Endothelial cell (in vitro differentiated cells): ENCODE measurements at regions not wholly inside any gene's neighbourhood (a gene's known extent, or its start where the extent isn't known, plus 50 kb on each side); places are given as distances from the start of the nearest gene placed in this dataset.

ENCODE experiments used
- DNase-seq: peaks from one replicate; pipeline ENCODE4 v3.0.0; 2021; ENCODE audit warnings: low spot score
- H3K27ac Mint-ChIP-seq: one replicate; pipeline ENCODE4 v1.8.0; 2021; ENCODE audit warnings: mixed read lengths, inconsistent platforms; ENCODE audit not compliant: unreplicated experiment
- H3K27me3 Mint-ChIP-seq: one replicate; pipeline ENCODE4 v1.8.0; 2021; ENCODE audit warnings: mild to moderate bottlenecking, moderate library complexity, mixed read lengths, inconsistent platforms; ENCODE audit not compliant: unreplicated experiment
- H3K36me3 Mint-ChIP-seq: one replicate; pipeline ENCODE4 v1.8.0; 2021; ENCODE audit warnings: mild to moderate bottlenecking, low read depth, mixed read lengths, inconsistent platforms; ENCODE audit not compliant: unreplicated experiment
- H3K4me1 Mint-ChIP-seq: one replicate; pipeline ENCODE4 v1.8.0; 2021; ENCODE audit warnings: mild to moderate bottlenecking, mixed read lengths, inconsistent platforms; ENCODE audit not compliant: unreplicated experiment
- H3K4me3 Mint-ChIP-seq: one replicate; pipeline ENCODE4 v1.8.0; 2021; ENCODE audit warnings: mild to moderate bottlenecking, mixed read lengths, inconsistent platforms; ENCODE audit not compliant: unreplicated experiment
- H3K9me3 Mint-ChIP-seq: one replicate; pipeline ENCODE4 v1.8.0; 2021; ENCODE audit warnings: mixed read lengths, inconsistent platforms; ENCODE audit not compliant: unreplicated experiment
- TF ChIP-seq, protein P1 (sequence below): fragments of 200-600 bp; sonication (generic); IDR thresholded peaks from one replicate; pipeline ENCODE4 v1.5.0; 2021; ENCODE audit warnings: antibody characterized with exemption; ENCODE audit not compliant: unreplicated experiment

DNA sequence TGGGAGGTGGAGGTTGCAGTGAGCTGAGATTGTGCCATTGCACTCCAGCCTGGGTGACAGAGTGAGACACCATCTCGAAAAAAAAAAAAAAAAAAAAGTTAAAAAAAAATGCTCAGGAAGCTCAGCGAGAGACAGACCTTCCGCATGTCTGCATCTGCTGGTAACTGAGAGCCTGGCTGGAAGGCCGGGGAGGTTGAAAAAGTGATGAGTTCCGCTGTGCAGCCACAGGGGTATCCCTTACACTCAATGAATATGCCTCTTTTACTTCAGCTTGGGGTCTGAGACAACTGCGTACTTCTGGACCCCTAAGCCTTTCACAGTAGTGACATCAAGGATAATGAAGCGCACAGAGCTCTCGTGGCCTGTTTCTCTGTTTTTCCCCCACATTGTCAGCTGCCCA lies 179.9 kb upstream of the KLF4 start:
- Mint-ChIP-seq H3K36me3 (no peaks in the 10 kb centered on the region), H3K9me3 (no peaks in the 10 kb centered on the region), H3K27ac (peak overlapping the region; percentile 48), H3K27me3 (no peaks in the 10 kb centered on the region), H3K4me3 (no peak overlapping the region), H3K4me1 (peaks cover 11% of the 10 kb centered on the region)
- TF ChIP-seq, protein P1, sequence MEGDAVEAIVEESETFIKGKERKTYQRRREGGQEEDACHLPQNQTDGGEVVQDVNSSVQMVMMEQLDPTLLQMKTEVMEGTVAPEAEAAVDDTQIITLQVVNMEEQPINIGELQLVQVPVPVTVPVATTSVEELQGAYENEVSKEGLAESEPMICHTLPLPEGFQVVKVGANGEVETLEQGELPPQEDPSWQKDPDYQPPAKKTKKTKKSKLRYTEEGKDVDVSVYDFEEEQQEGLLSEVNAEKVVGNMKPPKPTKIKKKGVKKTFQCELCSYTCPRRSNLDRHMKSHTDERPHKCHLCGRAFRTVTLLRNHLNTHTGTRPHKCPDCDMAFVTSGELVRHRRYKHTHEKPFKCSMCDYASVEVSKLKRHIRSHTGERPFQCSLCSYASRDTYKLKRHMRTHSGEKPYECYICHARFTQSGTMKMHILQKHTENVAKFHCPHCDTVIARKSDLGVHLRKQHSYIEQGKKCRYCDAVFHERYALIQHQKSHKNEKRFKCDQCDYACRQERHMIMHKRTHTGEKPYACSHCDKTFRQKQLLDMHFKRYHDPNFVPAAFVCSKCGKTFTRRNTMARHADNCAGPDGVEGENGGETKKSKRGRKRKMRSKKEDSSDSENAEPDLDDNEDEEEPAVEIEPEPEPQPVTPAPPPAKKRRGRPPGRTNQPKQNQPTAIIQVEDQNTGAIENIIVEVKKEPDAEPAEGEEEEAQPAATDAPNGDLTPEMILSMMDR: no peak
- DNase-seq: no peak

DNA sequence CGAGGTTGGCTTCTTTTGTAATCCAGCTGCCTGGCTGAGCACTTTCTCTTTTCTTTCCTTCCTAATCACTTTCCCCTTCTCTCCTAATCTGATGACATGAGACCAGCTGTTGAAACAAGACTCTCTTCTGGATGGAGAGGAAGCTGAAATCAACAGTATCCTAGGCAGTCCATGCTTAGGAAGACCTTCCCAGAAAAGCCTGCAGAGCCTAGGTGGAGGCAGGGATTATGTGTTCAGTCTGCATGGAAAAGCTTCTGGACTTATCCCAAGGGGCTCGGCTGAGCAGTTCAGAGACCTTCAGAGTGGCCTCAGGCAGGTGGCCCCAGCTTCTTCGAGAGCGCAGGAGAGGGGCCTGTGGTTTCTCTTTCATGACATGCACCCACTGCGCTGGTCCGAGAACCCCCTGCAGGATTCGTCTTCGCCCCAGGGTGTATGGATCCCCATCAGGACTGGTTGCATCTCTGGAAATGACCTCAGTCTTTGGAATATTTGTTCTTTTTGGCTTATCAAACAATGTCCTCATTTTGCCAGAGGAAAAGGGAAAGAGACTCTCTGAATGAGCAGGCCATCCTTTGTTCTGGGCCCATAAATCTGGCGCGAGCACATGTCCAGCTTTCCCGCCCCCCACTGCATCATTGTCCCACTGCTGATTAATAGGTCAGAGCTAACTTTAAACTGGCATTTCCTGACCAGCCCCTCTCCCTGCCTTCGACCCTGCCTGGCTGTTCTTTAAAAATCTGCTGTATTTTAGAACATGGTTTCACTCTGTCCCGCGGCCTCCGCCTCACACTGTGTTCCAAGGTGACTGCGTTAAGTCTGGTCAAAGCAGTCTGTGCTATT lies 177.9 kb upstream of the KLF4 start:
- Mint-ChIP-seq H3K4me1 (peaks cover 11% of the 10 kb centered on the region), H3K9me3 (no peaks in the 10 kb centered on the region), H3K4me3 (no peak overlapping the region), H3K27me3 (no peaks in the 10 kb centered on the region), H3K36me3 (no peaks in the 10 kb centered on the region), H3K27ac (no peak overlapping the region)
- TF ChIP-seq, protein P1: no peak
- DNase-seq: no peak

DNA sequence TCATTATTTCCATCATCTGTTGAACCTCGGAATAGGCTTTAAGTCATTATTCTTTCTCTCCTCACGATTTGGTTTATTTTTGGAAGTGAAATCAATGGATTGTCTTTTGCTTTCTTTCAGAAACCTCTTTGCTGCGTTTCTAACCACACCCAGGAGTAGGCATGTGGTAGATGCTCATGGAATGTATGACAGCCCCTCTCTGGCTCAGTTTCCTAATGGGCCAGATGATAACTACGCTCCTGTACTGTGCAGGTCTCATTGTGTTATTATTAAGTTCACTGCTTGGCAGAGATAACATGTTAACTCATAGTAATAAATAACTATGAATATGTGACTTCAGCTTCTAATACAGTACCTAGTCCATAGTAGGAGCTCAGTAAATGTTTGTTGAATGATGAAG lies 175.5 kb upstream of the KLF4 start:
- Mint-ChIP-seq H3K9me3 (no peaks in the 10 kb centered on the region), H3K4me1 (peaks cover 11% of the 10 kb centered on the region), H3K27me3 (no peaks in the 10 kb centered on the region), H3K36me3 (no peaks in the 10 kb centered on the region), H3K4me3 (no peak overlapping the region), H3K27ac (no peak overlapping the region)
- TF ChIP-seq, protein P1: no peak
- DNase-seq: no peak

DNA sequence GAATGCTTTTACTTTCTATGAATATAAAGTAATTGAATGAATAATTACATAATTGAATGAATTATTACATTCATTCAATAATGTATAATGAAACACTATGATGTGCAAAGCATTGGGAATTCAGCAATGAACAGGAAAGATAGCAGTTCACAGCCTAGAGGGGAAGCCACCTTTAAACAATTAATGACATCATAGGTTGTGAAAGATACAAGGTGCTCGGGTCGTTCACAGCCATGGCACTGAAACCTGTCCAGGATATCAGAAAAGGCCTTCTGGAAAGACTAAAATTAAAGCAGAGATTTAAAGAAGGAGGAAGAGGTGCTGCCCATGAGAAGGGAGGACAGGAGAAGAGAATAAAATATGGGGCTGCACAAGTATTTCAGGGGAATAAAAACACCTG lies 171.4 kb upstream of the KLF4 start:
- no peaks in the 10 kb centered on the region for H3K36me3 Mint-ChIP-seq
- DNase-seq: no peak
- no peaks in the 10 kb centered on the region for H3K9me3 Mint-ChIP-seq
- no peak overlapping the region for H3K27ac Mint-ChIP-seq
- TF ChIP-seq, protein P1: no peak
- H3K4me1 Mint-ChIP-seq: no peaks in the 10 kb centered on the region
- no peak overlapping the region for H3K4me3 Mint-ChIP-seq
- H3K27me3 Mint-ChIP-seq: no peaks in the 10 kb centered on the region

DNA sequence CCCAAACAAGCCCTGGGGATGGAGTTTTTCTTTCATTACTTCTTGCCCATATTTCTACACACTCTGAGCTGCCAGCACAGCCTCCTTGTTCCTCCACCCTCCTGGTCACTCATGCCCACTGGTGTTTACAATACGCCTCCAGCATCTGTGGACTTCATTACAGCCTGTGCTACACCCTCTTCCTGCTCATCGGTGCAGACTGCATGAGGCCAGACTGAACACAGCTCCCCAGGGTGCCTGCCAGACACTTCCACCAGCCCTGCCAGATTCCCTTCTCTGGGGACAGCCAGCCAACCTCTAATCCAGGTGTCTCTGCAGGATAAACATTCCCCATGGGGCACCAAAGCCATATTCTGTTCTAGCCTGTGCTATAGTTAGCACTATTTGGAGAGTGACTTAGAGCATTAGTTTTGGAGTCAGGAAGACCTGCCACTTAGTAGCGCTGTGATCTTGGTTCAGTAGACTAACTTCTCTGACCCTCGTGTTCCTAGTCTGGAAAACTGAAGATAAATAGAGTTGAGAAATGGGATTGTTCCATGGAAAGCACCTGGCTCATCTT lies 163.8 kb upstream of the KLF4 start:
- no peaks in the 10 kb centered on the region for H3K4me1 Mint-ChIP-seq
- no peak overlapping the region for H3K4me3 Mint-ChIP-seq
- H3K27me3 Mint-ChIP-seq: peaks cover 6% of the 10 kb centered on the region
- no peaks in the 10 kb centered on the region for H3K9me3 Mint-ChIP-seq
- TF ChIP-seq, protein P1: no peak
- no peak for DNase-seq
- peaks cover 3% of the 10 kb centered on the region for H3K36me3 Mint-ChIP-seq
- H3K27ac Mint-ChIP-seq: no peak overlapping the region
